ENCODE measurements at regions not wholly inside any gene's neighbourhood (a gene's known extent, or its start where the extent isn't known, plus 50 kb on each side); places are given as distances from the start of the nearest gene placed in this dataset.
"Not testable (repeated sequence)": the region's sequence is repeated elsewhere in the genome, so short reads cannot be mapped to it uniquely, and the experiment has no call there.

- DNase-seq: not testable (repeated sequence)
Observed at GRCh38 chr1:25171013-25171412, 61.3 kb downstream of the SYF2 start.

GRCh38 chr1:25170439-25170838 is 61.9 kb downstream of the SYF2 start:
- no peak for DNase-seq

- no peak for DNase-seq
Observed at GRCh38 chr1:25169610-25170009, 62.7 kb downstream of the SYF2 start.

- DNase-seq: no peak
Observed at GRCh38 chr1:25169168-25169567, 63.1 kb downstream of the SYF2 start.

GRCh38 chr1:25168193-25169071 is 63.9 kb downstream of the SYF2 start:
- no peak for DNase-seq

- no peak for DNase-seq
Observed at GRCh38 chr1:25167269-25168192, 64.8 kb downstream of the SYF2 start.

- no peak for DNase-seq
Observed at GRCh38 chr1:25166847-25167246, 65.5 kb downstream of the SYF2 start.

GRCh38 chr1:25163986-25164385 is 68.3 kb downstream of the SYF2 start:
- DNase-seq: no peak

GRCh38 chr1:25161981-25162380 is 70.3 kb downstream of the SYF2 start:
- DNase-seq: no peak

- no peak for DNase-seq
Observed at GRCh38 chr1:25157846-25158245, 74.5 kb downstream of the SYF2 start.

GRCh38 chr1:25150985-25151495 is 81.3 kb downstream of the SYF2 start:
- no peak for DNase-seq

- no peak for DNase-seq
Observed at GRCh38 chr1:25148673-25149300, 83.5 kb downstream of the SYF2 start.

- no peak for DNase-seq
Observed at GRCh38 chr1:25146451-25146855, 85.8 kb downstream of the SYF2 start.

GRCh38 chr1:25145775-25146393 is 86.4 kb downstream of the SYF2 start:
- DNase-seq: no peak

GRCh38 chr1:25140073-25140797 is 92.1 kb downstream of the SYF2 start:
- DNase-seq: no peak

GRCh38 chr1:25137521-25138395 is 94.5 kb downstream of the SYF2 start:
- no peak for DNase-seq

- DNase-seq: no peak
Observed at GRCh38 chr1:25137106-25137505, 95.2 kb downstream of the SYF2 start.

GRCh38 chr1:25135909-25136308 is 96.4 kb downstream of the SYF2 start:
- DNase-seq: no peak

- peak; percentile 3 for DNase-seq
Observed at GRCh38 chr1:25134801-25135461, 97.4 kb downstream of the SYF2 start.

GRCh38 chr1:25134307-25134706 is 98.0 kb downstream of the SYF2 start:
- DNase-seq: no peak

All from stimulated activated CD8-positive, alpha-beta memory T cell treated with anti-CD3 and anti-CD28 coated beads, Interleukin-4, amount 100 ng/mL, for 48 hours (primary cell).